GM18511 (cell line): ENCODE measurements at regions not wholly inside any gene's neighbourhood (a gene's known extent, or its start where the extent isn't known, plus 50 kb on each side); places are given as distances from the start of the nearest gene placed in this dataset.
"Not testable (repeated sequence)": the region's sequence is repeated elsewhere in the genome, so short reads cannot be mapped to it uniquely, and the experiment has no call there.

ENCODE experiments used
- ATAC-seq: cut with Tn5 transposase; IDR thresholded peaks from one replicate; pipeline ENCODE4 v1.9.1; 2021; ENCODE audit warnings: mild to moderate bottlenecking, moderate library complexity; ENCODE audit not compliant: unreplicated experiment

DNA sequence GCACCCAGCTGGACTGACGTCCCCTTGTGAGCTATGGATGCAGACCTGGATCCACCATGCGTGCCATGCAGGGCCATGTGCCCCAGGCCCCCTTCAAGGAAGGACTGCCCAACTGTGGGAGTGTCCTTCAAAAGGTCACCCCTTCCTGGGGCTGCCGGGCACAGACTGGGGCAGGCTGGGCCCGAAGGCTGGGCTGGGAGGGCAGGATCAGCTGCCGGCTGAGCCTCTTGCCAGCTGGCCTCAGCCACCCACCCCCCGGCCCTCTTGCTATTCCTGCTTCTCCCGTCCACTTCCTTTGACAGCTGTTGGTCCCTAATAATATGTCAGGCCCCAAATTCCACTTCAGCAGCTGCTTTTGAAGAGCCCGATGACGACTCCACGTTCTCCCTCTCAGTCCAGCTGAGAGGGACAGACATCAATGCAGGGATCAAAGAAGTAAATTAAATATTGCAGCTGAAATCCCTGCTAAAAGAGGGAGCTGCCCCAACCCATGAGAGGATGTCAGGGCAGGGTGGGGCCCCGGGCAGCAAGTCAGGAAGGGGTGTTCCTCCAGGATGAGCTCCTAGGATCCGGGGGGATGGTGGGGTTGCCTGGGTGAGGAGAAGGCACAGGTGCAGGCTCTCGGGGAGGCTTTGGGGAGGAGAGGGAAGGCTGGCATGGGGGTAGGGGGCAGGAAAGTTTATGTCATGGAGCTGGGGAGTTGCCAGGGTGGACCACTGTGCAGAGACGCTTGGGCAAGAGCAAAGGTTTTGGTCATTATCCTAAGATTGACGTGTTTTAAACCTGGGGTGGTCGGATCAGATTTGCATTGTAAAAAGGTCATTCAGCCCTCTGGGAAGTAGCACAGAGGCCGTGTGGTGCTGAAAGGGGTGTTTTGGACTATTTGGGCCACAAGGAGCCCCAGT is 185.0 kb downstream of the ANKRD60 start:
- no peak for ATAC-seq

DNA sequence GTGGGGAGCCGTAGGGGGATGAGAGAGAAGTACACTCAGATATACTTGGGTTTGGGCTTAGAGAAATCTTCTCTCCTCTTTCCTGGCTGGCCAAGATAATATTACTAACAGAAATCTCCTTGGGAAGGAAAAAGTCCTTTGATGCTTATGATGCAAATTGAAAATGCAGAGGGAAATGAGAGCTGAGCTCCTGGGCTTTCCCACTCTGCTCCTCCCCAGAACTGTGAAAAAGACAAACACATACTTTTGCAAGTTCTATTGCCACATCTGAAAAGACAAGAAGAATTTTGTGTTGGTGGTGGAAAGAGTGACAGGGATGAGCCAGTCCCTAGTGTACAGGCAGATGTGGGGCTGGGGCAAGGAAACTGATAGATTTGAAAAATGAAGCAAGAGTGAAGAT is 185.9 kb downstream of the ANKRD60 start:
- ATAC-seq: no peak

GRCh38 chr20:58040447-58041290 is 187.8 kb downstream of the ANKRD60 start:
- no peak for ATAC-seq

DNA sequence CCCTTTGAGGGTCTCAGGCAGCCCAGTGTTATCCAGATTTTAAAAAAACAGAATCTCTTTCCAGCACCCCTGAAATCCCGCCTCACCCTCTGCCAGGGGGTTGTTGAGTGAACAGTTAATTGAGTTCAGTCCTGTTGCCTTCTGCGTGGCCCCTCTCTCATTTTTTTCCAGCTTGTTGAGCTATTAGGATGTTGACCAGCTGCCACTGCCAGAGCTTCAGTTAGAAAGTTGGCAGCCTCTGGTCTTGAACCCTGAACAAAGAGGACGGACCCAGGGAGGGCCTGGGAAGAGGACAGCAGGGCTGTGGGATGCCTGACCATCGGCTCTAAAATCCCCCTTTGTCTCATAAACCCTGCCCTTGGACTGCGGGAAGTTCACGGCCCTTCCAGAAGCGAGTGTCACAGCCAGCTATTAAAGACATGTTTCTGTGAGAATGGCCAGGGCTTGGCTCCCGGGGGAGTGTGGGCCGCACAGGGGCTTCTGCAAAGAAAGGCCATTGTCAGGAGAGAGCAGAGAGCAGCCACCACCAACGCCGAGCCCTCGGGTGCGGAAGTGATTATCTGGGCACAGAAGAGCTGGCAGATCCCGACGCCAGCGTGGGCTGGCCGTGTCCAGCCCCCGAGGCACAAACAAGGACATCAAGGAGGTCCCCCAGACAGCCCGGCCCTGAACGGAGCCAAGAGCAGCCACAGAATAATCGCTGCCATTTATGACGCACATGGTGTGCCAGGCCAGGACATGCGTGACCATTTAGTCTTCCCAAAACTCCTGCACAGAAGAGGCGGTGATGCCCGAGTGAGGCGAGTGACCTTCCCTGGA is 189.0 kb downstream of the ANKRD60 start:
- no peak for ATAC-seq

GRCh38 chr20:58038123-58038654 is 190.3 kb downstream of the ANKRD60 start:
- no peak for ATAC-seq

GRCh38 chr20:58037631-58038030 is 190.8 kb downstream of the ANKRD60 start:
- ATAC-seq: no peak

GRCh38 chr20:58033026-58033536 is 195.4 kb downstream of the ANKRD60 start:
- ATAC-seq: no peak

DNA sequence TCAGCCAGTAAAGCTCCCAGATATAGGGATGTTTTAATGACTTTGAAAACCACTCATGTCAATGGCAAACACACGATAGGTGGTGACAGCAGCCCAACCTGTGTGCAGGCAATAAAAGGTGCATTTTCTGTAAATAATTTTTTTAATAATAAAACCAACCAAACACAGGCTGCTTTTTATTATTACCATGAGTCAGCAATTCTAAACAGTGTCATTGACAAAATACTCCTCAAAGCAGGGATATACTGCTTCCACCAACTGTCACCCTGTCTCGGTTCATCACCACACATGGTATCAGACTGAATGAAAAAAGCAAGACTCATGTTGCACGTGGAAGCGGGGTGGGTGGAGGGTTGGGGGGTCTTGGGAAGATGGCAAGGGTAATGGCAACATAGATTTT is 195.9 kb downstream of the ANKRD60 start:
- no peak for ATAC-seq

GRCh38 chr20:58031350-58031749 is 197.1 kb downstream of the ANKRD60 start:
- not testable (repeated sequence) for ATAC-seq

DNA sequence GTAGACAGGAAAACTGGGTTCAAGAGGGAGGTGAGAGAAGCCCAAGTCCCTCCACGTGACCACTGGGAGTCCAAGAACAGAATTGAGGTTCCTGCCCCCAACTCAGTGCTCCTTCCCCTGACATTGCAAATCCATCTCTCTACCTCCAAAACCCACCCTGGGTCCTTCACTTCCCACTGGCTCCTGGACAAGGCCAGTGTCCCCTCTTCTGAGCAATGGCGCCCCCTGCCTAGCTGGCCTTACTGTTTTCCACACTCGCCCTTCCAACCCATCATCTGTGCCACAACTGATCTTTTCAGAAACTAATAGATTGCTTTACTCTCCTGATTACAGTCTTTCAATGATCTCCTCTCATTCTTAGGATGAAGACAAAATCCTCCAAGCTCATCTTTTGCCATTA is 200.3 kb downstream of the ANKRD60 start:
- no peak for ATAC-seq

- no peak for ATAC-seq
Measured at GRCh38 chr20:58026361-58026760, 202.1 kb downstream of the ANKRD60 start.

- ATAC-seq: no peak
Measured at GRCh38 chr20:58025233-58025632, 203.2 kb downstream of the ANKRD60 start.

- no peak for ATAC-seq
Measured at GRCh38 chr20:58024241-58024721, 204.2 kb downstream of the ANKRD60 start.

DNA sequence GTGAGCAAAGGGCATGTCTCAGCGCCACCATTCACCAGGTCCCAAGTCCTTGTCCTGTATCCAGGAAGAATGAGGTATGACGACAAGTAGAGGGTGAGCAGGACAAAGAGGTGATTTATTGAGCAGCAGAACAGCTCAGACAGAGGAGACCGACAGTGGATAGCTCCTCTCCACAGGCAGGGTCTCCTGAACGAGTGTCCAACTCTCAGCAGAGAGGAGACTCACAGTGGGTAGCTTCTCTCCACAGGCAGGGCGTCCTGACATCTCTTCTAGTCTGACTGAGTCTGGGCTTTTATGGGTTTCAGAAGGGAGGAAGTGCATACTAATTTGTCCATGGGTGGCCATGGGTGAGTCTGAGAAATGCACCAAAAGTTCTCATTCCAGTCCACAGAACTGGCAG is 204.7 kb downstream of the ANKRD60 start:
- ATAC-seq: no peak

DNA sequence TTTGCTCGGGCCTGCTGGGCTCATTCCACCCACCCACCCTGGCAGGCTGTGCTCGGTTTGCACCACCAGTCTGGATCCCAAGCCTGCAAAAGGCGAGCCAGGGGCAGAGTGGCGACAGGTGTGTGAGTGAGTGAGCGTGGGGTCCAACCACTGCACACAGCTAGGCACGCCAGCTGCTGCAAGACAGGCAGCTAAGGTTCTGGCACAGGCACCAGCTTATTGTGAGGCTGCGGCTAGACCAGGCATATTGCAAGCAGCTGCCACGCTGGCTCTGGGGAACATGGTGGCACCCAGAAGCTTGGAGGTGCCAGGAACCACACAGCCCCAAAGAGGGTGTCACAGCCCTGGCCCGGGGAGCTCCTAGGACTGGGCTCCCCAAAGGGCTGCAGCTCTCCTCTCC is 205.1 kb downstream of the ANKRD60 start:
- no peak for ATAC-seq

GRCh38 chr20:58022711-58023110 is 205.7 kb downstream of the ANKRD60 start:
- ATAC-seq: no peak

DNA sequence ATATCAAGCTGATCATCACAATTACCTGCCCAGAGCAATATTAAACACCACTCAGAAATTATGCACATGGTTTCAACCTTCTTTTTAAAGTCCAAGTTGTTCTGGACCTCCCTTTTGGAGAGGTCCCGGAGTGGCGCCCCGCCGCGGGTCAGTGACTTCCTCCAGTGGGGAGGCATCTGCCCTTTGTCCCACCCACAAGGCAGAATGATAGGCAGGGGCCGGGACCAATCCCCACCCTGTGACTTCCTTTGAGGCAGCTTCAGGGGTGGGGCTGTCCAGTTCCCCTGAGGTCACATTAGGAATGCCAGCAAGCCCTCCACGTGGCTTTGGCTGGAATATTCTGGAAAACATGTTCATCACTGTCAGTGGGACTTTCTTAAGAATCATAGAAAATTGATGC is 207.0 kb downstream of the ANKRD60 start:
- no peak for ATAC-seq

GRCh38 chr20:58020656-58021454 is 207.6 kb downstream of the ANKRD60 start:
- no peak for ATAC-seq

DNA sequence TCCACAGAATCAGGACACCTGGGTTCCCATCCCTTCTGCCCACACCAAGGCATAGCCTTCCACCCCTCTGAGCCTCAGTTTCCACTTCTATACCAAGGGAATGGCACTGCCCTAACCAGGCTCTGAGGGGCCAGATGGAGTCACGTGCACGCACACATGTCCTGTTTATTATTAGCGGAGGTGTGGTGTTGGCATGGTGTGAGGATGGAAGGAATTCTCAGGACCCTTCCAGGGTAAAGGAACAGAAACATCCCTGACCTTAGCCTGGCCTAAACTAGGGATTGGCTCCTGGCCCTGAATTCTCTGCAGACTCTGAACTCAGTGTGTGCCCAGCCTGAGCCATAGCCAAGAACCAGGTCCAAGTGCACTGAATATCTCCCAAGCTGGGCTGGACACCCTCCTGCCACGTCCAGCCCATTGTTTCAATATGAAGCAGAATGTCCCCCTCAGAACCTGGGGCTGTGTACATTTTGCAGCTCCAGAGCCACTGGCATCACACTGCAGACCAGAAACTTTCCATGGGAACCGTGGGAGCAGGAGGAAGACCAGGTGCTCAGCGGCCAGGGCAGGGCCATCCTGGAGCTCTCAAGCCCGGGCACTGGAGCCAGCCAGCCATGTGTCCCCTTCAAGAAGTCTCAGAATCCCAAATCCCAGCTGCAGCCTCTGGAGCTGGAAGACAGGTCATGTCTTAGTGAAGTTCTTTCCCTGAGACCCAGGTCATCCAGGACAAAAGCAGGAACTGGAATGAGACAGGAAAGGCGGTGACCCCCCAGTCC is 208.4 kb downstream of the ANKRD60 start:
- no peak for ATAC-seq
